ENCODE measurements at regions not wholly inside any gene's neighbourhood (a gene's known extent, or its start where the extent isn't known, plus 50 kb on each side); places are given as distances from the start of the nearest gene placed in this dataset.
"Not testable (repeated sequence)": the region's sequence is repeated elsewhere in the genome, so short reads cannot be mapped to it uniquely, and the experiment has no call there.

GRCh38 chr1:148221593-148221992 is 69.5 kb upstream of the NBPF11 start:
- not testable (repeated sequence) for TF ChIP-seq POLR2AphosphoS5 (IDR thresholded peaks at IDR 0.05; ENCODE audit: low read depth, low read length); CTCF (IDR thresholded peaks at IDR 0.05)
